ENCODE measurements at regions not wholly inside any gene's neighbourhood (a gene's known extent, or its start where the extent isn't known, plus 50 kb on each side); places are given as distances from the start of the nearest gene placed in this dataset.

DNA sequence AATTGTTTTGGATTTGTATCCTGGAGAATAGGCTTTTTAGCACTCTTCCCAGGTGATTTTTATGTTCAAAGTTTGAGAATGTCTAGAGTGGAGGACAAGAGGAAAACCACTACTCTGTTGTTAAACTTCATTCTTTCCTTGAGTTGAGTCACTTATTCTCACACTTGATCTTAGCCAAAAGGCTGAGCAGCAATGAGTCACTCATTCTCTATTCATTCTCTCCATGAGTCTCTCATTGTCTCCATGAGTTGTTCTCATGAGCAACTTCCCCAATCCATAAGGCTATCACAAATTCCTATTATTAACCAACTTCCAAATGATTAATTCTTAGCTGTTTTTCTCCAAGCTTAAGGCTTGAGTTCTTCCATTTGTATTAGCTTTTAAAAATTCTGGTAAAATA lies 1393.3 kb downstream of the CDH8 start:
- TF ChIP-seq, protein P1, sequence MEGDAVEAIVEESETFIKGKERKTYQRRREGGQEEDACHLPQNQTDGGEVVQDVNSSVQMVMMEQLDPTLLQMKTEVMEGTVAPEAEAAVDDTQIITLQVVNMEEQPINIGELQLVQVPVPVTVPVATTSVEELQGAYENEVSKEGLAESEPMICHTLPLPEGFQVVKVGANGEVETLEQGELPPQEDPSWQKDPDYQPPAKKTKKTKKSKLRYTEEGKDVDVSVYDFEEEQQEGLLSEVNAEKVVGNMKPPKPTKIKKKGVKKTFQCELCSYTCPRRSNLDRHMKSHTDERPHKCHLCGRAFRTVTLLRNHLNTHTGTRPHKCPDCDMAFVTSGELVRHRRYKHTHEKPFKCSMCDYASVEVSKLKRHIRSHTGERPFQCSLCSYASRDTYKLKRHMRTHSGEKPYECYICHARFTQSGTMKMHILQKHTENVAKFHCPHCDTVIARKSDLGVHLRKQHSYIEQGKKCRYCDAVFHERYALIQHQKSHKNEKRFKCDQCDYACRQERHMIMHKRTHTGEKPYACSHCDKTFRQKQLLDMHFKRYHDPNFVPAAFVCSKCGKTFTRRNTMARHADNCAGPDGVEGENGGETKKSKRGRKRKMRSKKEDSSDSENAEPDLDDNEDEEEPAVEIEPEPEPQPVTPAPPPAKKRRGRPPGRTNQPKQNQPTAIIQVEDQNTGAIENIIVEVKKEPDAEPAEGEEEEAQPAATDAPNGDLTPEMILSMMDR (IDR thresholded peaks at IDR 0.05), result no peak
- no peak for TF ChIP-seq POLR2A (IDR thresholded peaks at IDR 0.05)

All from testis (tissue), 2 donors.